ENCODE measurements at regions not wholly inside any gene's neighbourhood (a gene's known extent, or its start where the extent isn't known, plus 50 kb on each side); places are given as distances from the start of the nearest gene placed in this dataset.

DNA sequence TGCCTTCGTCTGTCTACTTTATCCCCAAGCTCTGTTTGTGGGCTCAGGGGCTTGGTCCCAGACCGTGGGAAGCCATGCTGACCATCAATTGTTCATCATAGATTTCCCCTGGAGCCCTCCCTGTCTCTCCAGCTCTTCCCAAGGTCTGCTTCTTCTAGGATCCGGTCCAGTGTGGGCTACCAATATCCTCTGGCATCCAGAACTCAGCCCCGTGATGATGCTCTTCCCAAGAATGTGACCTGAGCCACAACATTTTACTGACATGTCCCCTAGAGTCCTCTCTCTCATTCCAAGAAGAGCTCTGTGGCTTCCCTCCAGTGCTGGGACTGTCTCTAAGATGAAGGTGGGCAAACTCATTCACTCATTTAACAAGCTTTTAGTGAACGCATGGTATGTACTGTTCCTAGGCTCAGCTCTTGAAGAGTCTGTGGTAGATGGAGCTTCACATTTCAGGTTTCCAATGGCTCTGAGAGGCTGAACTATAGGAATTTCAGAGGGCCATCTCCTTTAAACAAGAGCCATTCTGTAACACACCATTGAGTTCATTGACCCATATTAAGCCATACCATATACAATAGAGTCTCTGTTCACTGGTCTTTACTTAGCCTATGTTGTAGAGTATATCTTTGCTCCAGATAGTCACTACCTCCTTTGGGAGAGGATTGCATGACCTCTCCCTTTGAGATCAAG lies 142.0 kb upstream of the APCDD1 start:
- H3K4me3 ChIP-seq (ENCODE audit: low read depth, low read length): no peak overlapping the region
- DNase-seq (ENCODE audit: low read depth): no peak
- no peak for TF ChIP-seq CTCF (IDR thresholded peaks at IDR 0.05; ENCODE audit: insufficient read depth, low read depth, low read length, missing control alignments)

DNA sequence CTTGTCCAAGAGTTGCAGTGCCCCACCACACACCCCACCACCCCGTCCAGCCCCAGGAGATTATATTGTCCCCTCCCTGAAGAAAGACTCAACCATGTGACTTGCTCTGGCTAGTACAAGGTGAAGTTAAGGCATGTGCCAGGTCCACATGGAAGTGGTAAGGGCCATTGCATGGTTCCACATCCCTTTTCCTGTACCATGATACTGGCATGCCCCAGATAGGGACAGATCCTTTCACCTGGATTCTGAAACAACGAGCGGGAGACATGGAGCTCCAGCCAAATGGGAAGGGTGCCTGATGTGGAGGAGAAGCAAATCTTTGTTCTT lies 141.5 kb upstream of the APCDD1 start:
- no peak for TF ChIP-seq CTCF (IDR thresholded peaks at IDR 0.05; ENCODE audit: insufficient read depth, low read depth, low read length, missing control alignments)
- H3K4me3 ChIP-seq (ENCODE audit: low read depth, low read length): no peak overlapping the region
- no peak for DNase-seq (ENCODE audit: low read depth)

- no peak overlapping the region for H3K4me3 ChIP-seq (ENCODE audit: low read depth, low read length)
- DNase-seq (ENCODE audit: low read depth): no peak
- no peak for TF ChIP-seq CTCF (IDR thresholded peaks at IDR 0.05; ENCODE audit: insufficient read depth, low read depth, low read length, missing control alignments)
Measured at GRCh38 chr18:10314066-10314465, 140.4 kb upstream of the APCDD1 start.

GRCh38 chr18:10315522-10315921 lies 138.9 kb upstream of the APCDD1 start:
- H3K4me3 ChIP-seq (ENCODE audit: low read depth, low read length): no peak overlapping the region
- TF ChIP-seq CTCF (IDR thresholded peaks at IDR 0.05; ENCODE audit: insufficient read depth, low read depth, low read length, missing control alignments): no peak
- DNase-seq (ENCODE audit: low read depth): no peak

- no peak overlapping the region for H3K4me3 ChIP-seq (ENCODE audit: low read depth, low read length)
- no peak for TF ChIP-seq CTCF (IDR thresholded peaks at IDR 0.05; ENCODE audit: insufficient read depth, low read depth, low read length, missing control alignments)
- no peak for DNase-seq (ENCODE audit: low read depth)
Measured at GRCh38 chr18:10316778-10317177, 137.7 kb upstream of the APCDD1 start.

GRCh38 chr18:10317864-10318690 lies 136.4 kb upstream of the APCDD1 start:
- TF ChIP-seq CTCF (IDR thresholded peaks at IDR 0.05; ENCODE audit: insufficient read depth, low read depth, low read length, missing control alignments): no peak
- DNase-seq (ENCODE audit: low read depth): no peak
- no peak overlapping the region for H3K4me3 ChIP-seq (ENCODE audit: low read depth, low read length)

- no peak for TF ChIP-seq CTCF (IDR thresholded peaks at IDR 0.05; ENCODE audit: insufficient read depth, low read depth, low read length, missing control alignments)
- no peak for DNase-seq (ENCODE audit: low read depth)
- H3K4me3 ChIP-seq (ENCODE audit: low read depth, low read length): no peak overlapping the region
Measured at GRCh38 chr18:10318691-10318970, 135.8 kb upstream of the APCDD1 start.
